ENCODE measurements at regions not wholly inside any gene's neighbourhood (a gene's known extent, or its start where the extent isn't known, plus 50 kb on each side); places are given as distances from the start of the nearest gene placed in this dataset.
A peak's percentile ranks its signal among the peaks of the same experiment; 100 is the strongest.

DNA sequence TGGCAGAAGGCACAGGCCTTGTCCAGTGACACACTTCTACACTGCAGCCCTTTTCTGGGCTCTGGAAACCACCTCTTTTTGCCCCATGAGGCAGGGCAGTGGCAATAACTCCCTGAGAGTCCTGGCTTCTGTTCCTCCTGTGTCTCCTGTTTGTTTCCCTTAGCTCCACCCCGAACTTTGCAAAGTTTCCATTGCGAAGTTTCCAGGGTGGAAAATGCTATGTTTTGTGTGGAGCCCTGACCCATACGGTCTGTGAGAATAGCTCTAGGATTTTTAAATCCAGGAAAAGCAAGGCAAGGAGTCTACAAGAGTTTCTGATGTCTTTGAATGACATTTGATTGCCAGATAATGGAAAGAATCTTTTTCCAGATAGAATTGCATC is 92.2 kb upstream of the AKR1E2 start:
- TF ChIP-seq, protein P1, sequence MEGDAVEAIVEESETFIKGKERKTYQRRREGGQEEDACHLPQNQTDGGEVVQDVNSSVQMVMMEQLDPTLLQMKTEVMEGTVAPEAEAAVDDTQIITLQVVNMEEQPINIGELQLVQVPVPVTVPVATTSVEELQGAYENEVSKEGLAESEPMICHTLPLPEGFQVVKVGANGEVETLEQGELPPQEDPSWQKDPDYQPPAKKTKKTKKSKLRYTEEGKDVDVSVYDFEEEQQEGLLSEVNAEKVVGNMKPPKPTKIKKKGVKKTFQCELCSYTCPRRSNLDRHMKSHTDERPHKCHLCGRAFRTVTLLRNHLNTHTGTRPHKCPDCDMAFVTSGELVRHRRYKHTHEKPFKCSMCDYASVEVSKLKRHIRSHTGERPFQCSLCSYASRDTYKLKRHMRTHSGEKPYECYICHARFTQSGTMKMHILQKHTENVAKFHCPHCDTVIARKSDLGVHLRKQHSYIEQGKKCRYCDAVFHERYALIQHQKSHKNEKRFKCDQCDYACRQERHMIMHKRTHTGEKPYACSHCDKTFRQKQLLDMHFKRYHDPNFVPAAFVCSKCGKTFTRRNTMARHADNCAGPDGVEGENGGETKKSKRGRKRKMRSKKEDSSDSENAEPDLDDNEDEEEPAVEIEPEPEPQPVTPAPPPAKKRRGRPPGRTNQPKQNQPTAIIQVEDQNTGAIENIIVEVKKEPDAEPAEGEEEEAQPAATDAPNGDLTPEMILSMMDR (IDR thresholded peaks at IDR 0.05; ENCODE audit: low read depth, low read length, missing control alignments) = no peak
- DNase-seq (ENCODE audit: extremely low read depth, low read depth) = no peak
- no peak overlapping the region for H3K4me3 ChIP-seq (replicated peaks; ENCODE audit: low read depth, low read length)

DNA sequence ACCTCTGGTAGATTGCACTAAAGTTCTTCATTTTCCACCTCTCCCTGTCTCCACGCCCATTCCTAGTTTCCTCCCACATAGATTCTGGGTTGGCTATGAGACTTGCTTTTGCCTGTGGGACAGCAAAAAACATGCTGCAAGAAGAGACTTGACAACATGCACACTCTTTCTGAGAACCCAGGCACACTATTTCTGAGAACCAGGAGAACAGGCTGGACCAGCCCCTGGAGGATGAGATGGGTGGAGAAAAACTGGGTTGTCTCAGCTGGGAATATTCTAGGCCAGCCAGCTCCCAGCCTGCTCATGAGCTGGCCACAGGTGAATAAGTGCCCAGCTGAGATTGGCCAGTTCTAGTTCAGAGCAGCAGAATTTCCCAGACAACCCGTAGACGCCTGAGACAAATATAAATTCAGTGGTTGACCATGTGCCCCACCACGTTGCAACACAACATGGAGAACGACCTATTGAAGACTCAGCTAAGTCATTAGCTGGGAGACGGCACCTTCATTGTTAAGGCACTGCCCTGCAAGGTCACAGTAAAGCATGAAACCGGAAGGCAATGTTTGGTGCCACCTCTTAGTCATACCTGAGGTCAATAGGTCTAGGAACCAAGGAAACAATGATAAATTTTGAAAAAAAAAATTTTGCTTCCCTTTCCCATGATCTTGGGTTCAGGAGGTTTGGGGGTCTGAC is 92.7 kb upstream of the AKR1E2 start:
- TF ChIP-seq, protein P1 (IDR thresholded peaks at IDR 0.05; ENCODE audit: low read depth, low read length, missing control alignments) = no peak
- no peak for DNase-seq (ENCODE audit: extremely low read depth, low read depth)
- no peak overlapping the region for H3K4me3 ChIP-seq (replicated peaks; ENCODE audit: low read depth, low read length)

DNA sequence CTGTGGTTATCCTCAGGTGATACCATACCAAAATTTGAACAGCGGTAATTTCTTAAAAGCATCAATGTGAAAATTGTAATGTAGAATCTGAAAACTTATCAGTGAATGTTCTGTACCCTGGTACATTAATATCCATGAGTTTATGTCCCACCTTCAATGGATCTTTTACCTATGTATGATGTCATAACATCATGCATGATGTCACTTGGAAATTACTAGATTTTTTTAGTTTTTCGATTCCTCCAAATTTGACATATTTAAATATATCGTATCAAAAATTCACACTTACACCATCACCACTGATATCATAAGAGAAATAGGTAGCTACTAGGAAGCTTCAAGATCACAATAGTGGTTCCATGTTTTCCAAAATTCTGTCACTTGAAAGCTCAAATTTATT is 95.0 kb upstream of the AKR1E2 start:
- TF ChIP-seq, protein P1 (IDR thresholded peaks at IDR 0.05; ENCODE audit: low read depth, low read length, missing control alignments) = no peak
- no peak overlapping the region for H3K4me3 ChIP-seq (replicated peaks; ENCODE audit: low read depth, low read length)
- no peak for DNase-seq (ENCODE audit: extremely low read depth, low read depth)

DNA sequence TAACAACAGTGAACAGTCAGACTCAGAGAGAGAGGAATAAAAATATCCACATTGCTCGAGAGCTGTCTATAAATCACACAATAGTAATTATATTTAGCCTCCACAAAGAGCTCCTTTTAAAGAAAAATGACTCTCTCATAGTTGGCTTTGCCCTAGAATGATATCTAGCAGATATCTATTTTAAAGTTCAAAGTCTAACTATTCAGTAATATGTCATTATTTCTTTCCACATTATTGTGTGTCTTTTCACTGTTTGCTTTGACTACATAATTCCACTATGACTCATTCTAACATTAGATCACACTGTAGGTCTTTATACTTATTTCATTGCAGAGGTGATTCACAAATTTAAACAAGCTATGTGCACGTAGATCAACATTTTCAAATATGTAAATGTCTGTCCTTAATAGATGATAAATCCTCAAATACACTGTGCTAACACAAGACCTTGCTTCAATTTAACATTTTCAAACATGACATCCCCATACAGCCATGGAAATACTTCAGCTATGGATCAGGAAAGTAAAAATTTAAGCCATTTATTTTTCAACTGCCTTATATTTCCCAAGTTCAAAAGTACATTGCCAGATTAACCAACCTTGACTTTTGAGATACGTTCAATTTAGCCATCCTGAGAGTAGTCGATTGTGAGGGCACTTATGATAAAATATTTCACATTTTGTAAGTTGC is 99.9 kb upstream of the AKR1E2 start:
- TF ChIP-seq, protein P1 (IDR thresholded peaks at IDR 0.05; ENCODE audit: low read depth, low read length, missing control alignments) = no peak
- no peak overlapping the region for H3K4me3 ChIP-seq (replicated peaks; ENCODE audit: low read depth, low read length)
- peak; percentile 15 for DNase-seq (ENCODE audit: extremely low read depth, low read depth)

DNA sequence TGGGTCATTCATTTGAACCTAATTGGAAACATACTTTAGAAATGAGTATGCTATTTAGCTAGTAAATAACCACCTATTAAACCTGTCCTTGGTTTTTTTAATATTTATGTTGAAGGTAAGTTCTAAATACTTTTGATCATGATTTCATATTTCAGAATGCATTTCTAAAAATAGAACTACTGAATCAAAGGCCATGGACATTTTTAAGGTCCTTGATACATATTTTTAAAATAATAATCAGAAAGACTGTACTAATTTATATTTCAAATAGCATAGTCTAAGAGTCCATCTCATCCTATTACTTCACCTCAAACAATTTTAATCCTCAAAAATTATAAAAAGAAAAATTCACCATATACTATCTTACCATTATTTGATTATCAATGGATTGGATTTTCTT is 102.1 kb upstream of the AKR1E2 start:
- no peak overlapping the region for H3K4me3 ChIP-seq (replicated peaks; ENCODE audit: low read depth, low read length)
- no peak for DNase-seq (ENCODE audit: extremely low read depth, low read depth)
- TF ChIP-seq, protein P1 (IDR thresholded peaks at IDR 0.05; ENCODE audit: low read depth, low read length, missing control alignments) = no peak

DNA sequence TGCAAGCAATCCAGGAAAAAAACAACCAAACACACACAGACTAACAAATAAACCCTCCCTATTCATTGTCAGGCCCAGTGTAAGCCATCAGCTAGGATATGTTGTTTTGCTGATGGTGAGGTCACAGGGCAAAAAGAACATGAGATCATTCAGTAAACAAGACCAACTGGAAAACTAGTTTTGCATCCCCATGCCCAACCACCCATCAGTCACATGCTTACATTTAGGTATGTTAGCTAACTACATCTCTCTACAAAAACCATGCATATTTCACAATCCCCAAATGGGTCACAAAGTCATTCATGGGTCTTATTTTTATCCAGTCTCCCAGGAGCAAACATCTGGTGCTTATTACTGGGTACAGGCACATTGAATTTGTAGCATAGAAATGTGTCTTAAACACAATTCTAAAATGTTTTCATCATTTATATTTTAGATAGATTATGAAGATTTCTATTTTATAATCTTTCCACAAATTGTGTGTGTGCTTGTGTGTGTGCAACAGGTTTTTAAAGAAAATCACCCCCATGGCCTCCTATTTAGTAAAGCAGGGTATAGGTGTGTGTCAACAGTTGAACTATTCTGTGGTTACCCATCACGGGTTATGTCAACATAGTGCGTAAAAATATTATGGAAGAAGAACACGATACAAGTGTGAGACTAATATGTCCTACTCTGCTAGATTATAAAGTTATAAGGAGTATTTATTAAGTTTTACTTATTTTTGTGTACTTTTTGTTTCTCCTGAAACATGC is 103.8 kb upstream of the AKR1E2 start:
- DNase-seq (ENCODE audit: extremely low read depth, low read depth) = peak; percentile 60
- TF ChIP-seq, protein P1 (IDR thresholded peaks at IDR 0.05; ENCODE audit: low read depth, low read length, missing control alignments) = no peak
- H3K4me3 ChIP-seq (replicated peaks; ENCODE audit: low read depth, low read length) = no peak overlapping the region
